AML-193 (cell line): ENCODE measurements at regions not wholly inside any gene's neighbourhood (a gene's known extent, or its start where the extent isn't known, plus 50 kb on each side); places are given as distances from the start of the nearest gene placed in this dataset.

Experiments used
- DNase-seq, 2 experiments: peaks; one replicate each; lab custom pipeline; 2025; lab: John Stamatoyannopoulos, UW

DNA sequence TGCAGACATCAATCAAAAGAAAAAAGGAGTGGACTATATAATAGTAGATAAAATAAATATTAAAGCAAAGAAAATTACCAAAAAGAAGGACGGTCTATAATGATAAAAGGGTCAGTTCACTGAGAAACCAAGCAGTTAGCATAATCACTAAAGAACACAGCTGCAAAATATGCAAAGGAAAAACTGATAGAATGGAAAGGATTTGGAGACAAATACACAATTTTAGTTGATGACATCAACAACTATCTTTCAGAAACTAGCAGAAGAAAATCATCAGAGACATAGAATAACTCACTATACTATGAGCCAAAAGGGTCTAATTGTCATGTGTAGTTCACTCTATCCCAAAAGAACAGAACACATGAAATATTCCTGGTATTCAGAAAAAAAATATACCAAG is 316.4 kb upstream of the IGFBP3 start:
- DNase-seq, result no peak

DNA sequence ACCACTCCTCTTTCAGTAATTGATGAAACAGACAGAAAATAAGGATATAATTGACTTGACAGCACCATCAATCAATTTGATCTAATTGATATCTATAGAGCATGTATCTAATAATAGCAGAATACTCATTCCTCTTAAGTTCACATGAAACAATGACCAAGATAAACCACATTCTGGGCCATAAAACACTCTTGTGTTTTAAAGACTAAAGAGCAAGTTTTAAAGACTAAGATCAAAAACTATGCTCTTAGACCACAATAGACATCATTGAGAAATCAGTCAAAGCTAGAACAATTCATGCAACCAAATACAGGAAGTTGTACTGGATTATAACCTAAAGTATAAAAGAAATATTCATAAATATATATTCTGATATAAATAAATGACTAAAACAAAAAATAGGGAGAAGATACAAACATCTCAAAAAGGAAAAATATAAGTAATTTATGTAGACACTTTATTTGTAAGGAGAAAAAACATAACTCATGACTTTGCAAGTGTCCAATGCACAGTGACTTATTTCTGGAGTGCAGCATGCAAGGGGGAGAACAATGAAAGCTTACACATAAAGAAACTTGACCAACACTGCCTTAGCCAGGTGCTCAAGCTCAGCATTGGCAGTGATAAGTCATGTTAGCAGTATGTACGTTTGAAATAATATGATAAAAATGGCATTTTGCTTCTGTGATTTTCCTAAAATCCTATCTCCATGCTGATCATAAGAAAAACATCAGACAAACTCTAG is 312.7 kb upstream of the IGFBP3 start:
- no peak for DNase-seq

- DNase-seq, result no peak
Measured at GRCh38 chr7:46230990-46231305, 309.9 kb upstream of the IGFBP3 start.

GRCh38 chr7:46230298-46230989 is 309.4 kb upstream of the IGFBP3 start:
- no peak for DNase-seq

- no peak for DNase-seq
Measured at GRCh38 chr7:46229409-46229808, 308.3 kb upstream of the IGFBP3 start.

- no peak for DNase-seq
Measured at GRCh38 chr7:46226860-46227259, 305.8 kb upstream of the IGFBP3 start.

DNA sequence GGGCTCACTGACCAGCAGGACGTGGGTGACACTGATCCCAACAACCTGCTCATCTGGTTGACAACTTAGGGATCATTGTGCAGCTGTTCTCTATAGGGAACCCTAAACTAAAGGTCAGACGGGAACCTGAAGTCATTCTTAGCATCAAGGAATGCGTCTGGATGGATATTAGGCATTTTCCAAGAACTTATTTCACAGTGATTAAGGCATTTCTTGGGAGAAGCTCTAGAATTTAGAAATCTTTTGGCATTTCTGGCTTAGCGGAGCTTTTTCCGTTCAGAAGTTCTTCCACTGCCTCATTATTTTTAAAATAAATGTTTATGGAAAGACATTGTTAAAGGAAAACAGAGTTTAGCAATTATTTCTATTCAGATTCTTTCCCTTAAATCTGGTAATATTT is 303.3 kb upstream of the IGFBP3 start:
- no peak for DNase-seq

DNA sequence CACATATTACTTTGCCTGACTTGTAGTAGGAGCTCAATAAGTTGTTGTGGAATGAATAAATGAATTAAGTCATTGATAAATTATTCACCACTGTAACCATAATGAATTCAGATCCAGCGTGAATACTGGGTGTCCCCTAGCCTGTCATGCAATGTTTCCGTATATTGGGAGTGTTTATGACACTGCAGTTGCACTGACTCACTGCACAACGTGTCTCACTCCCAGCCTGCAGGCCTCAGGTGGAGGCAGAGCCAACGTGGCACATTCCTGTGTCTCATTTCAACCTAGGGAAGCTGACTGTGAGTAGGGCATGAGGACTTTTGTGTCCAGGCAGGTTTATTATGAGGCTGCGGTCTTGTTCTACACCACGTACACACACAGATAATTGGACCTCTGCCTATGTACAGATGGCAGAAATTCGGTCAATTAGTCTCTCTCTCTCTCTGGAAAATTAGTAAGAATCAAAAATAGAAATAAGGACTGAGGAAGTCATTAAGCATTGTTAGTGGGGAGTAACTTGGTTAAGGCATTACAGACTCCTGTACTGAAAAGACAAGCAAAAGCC is 299.1 kb upstream of the IGFBP3 start:
- DNase-seq, result no peak

- no peak for DNase-seq
Measured at GRCh38 chr7:46218461-46219200, 297.6 kb upstream of the IGFBP3 start.

GRCh38 chr7:46215987-46216567 is 295.0 kb upstream of the IGFBP3 start:
- no peak for DNase-seq

DNA sequence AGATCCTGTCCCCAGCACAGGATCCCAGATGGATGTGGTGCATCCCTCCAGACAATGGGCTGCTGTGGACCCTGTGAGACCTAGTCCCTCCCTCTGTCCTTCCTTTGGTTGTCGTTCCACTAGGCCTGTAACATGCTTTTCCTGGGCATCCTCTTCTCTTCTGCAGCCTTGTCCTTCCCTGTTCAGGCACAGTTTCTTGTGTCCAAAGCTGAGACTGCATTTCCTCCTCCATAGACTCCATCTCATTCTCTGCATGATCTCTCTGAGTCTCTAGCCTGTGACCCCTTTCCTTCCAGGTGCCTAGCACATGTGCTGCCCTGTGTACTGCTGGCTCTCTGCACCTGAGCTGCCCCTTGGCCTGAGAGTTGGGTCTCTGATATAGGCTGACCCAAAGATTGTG is 293.5 kb upstream of the IGFBP3 start:
- DNase-seq, result no peak

- DNase-seq, result no peak
Measured at GRCh38 chr7:46213154-46213537, 292.1 kb upstream of the IGFBP3 start.

- no peak for DNase-seq
Measured at GRCh38 chr7:46212425-46213153, 291.5 kb upstream of the IGFBP3 start.

DNA sequence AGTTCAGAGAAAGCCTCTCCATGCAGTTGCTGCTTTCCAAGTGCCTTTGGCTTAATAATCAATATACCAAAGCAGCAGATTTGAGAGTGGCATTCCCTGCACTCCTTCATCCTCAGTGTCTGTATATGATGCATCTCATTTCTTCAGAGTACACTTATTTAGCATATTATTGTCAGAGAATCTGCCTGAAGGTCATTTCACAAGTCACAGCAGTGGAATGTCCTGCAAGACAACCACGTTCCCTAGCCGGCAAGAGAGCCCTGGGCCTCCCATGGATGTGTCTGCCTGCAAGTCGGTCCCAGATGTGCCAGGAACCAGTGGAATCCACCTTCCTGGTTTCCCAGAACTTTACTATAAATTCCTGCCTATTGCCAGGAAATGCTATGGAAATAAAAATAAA is 289.4 kb upstream of the IGFBP3 start:
- DNase-seq, result no peak

- DNase-seq, result no peak
Measured at GRCh38 chr7:46209611-46210388, 288.7 kb upstream of the IGFBP3 start.

GRCh38 chr7:46208635-46209525 is 287.8 kb upstream of the IGFBP3 start:
- DNase-seq, result no peak

DNA sequence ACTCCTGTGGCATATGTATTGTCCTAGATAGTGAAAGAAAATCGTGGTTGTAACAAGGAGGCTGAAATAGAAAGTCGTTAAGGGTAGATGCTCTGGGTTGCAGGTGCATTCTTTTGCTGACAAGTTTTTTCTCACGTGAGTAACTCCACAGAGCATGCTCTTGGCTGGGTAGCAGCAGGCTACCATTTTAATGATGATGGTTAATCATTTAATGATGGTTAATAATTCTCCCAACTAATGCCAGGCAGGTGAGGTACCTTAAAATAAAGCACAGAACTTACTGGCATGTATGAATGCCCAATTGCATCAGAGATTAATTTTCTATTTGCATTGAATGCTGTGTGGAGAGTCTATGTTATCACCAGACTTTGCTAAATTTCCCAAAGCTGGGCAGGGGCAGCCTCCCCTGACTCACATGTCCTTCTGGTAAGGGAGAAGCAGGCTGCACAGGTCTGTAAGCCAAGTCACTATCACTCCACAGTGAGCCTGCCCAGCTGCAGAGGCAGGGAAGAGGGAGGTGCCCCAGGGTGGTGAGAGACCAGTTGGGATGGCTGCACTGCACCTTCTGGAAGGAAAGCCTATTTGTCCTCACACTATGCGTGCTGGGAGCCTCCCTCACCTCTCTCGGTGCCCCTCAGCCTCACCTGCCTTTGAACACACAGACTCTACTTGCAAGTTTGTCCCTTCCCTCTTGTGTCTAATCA is 287.0 kb upstream of the IGFBP3 start:
- DNase-seq, result no peak

GRCh38 chr7:46206476-46207060 is 285.5 kb upstream of the IGFBP3 start:
- DNase-seq, result no peak

DNA sequence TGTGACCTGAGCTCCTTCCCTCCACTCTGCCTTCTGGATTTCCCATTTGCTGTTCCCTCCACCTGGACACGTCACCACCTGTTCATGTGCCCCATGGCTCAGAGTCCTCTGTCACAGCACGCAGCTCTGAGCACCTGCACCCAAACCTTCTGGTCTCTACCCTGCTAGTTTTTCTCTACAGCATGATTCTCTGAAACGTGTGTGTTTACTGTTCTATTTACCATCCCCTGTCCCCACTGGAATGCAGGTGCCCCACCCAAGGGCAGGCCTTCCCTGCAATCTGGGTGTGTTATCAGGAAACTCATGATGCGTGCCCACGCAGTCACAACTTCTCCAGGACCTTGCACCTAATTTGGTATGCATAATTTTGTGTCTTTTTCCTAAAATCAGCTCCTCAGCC is 284.4 kb upstream of the IGFBP3 start:
- DNase-seq, result no peak
